GM12878 (cell line): ENCODE measurements at regions not wholly inside any gene's neighbourhood (a gene's known extent, or its start where the extent isn't known, plus 50 kb on each side); places are given as distances from the start of the nearest gene placed in this dataset.

ENCODE experiments used
- CREM ChIP-seq: IDR thresholded peaks from 2 replicates; pipeline ENCODE4 v1.6.1; 2014; ENCODE audit warnings: antibody characterized with exemption, low read depth
- E2F4 ChIP-seq: IDR thresholded peaks from 2 replicates; pipeline ENCODE4 v1.6.1; 2012; ENCODE audit warnings: low read depth, low read length, improper control_type of control experiment
- ESRRA ChIP-seq: IDR thresholded peaks from 2 replicates; pipeline ENCODE4 v1.6.1; 2012; ENCODE audit warnings: mild to moderate bottlenecking, low read length, improper control_type of control experiment
- MXI1 ChIP-seq: fragments of 150-350 bp; IDR thresholded peaks from 2 replicates; pipeline ENCODE4 v1.6.1; 2011; ENCODE audit warnings: low read depth, mild to moderate bottlenecking, inconsistent platforms, low read length, improper control_type of control experiment
- POLR2A ChIP-seq: IDR thresholded peaks from 2 replicates; pipeline ENCODE4 v1.6.1; 2011; ENCODE audit warnings: low read depth, mild to moderate bottlenecking, low read length
- POLR2AphosphoS5 ChIP-seq: IDR thresholded peaks from 2 replicates; pipeline ENCODE4 v1.6.1; 2011; ENCODE audit warnings: mild to moderate bottlenecking, low read length, inconsistent platforms
- RB1 ChIP-seq: fragments of 450-650 bp; formaldehyde crosslinking; IDR thresholded peaks from 2 replicates; pipeline ENCODE4 v1.6.1; 2017; ENCODE audit warnings: mild to moderate bottlenecking, borderline replicate concordance
- RCOR1 ChIP-seq: conservative IDR thresholded peaks from 2 replicates; pipeline ENCODE4 v1.6.1; 2012; ENCODE audit warnings: low read depth, low read length, improper control_type of control experiment
- SUPT20H ChIP-seq: IDR thresholded peaks from 2 replicates; pipeline ENCODE4 v1.6.1; 2011; ENCODE audit warnings: low read depth, mild to moderate bottlenecking, low read length, moderate library complexity, borderline replicate concordance; ENCODE audit not compliant: control insufficient read depth
- ZBTB40 ChIP-seq: fragments of 450-650 bp; IDR thresholded peaks from 2 replicates; pipeline ENCODE4 v1.6.1; 2016; ENCODE audit warnings: mild to moderate bottlenecking, moderate library complexity, borderline replicate concordance
- ZZZ3 ChIP-seq: IDR thresholded peaks from 2 replicates; pipeline ENCODE4 v1.6.1; 2011; ENCODE audit warnings: low read depth; ENCODE audit not compliant: control insufficient read depth, insufficient read length
- TF ChIP-seq, protein P1 (sequence below), 3 experiments: IDR thresholded peaks in 2 of 3; conservative IDR thresholded peaks in 1 of 3; 2 replicates each; pipeline ENCODE4 v1.5.1; 2011; ENCODE audit warnings: low read depth in 3 of 3, low read length in 3 of 3, mild to moderate bottlenecking in 3 of 3, control low read depth in 2 of 3, moderate library complexity in 2 of 3, inconsistent platforms in 1 of 3, mixed read lengths in 1 of 3; ENCODE audit not compliant: control insufficient read depth in 2 of 3, insufficient read depth in 1 of 3; ENCODE audit errors: extremely low read depth in 1 of 3

- TF ChIP-seq ZZZ3 (no peak), RB1 (no peak), ZBTB40 (no peak), POLR2AphosphoS5 (no peak), SUPT20H (no peak), CREM (no peak), E2F4 (no peak), ESRRA (no peak), RCOR1 (no peak), POLR2A (no peak), MXI1 (no peak)
- TF ChIP-seq, protein P1, sequence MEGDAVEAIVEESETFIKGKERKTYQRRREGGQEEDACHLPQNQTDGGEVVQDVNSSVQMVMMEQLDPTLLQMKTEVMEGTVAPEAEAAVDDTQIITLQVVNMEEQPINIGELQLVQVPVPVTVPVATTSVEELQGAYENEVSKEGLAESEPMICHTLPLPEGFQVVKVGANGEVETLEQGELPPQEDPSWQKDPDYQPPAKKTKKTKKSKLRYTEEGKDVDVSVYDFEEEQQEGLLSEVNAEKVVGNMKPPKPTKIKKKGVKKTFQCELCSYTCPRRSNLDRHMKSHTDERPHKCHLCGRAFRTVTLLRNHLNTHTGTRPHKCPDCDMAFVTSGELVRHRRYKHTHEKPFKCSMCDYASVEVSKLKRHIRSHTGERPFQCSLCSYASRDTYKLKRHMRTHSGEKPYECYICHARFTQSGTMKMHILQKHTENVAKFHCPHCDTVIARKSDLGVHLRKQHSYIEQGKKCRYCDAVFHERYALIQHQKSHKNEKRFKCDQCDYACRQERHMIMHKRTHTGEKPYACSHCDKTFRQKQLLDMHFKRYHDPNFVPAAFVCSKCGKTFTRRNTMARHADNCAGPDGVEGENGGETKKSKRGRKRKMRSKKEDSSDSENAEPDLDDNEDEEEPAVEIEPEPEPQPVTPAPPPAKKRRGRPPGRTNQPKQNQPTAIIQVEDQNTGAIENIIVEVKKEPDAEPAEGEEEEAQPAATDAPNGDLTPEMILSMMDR (IDR thresholded peaks at IDR 0.05 in 2 of 3, conservative IDR thresholded peaks at IDR 0.05 in 1 of 3; ENCODE audit: control insufficient read depth in 2 of 3, extremely low read depth in 1 of 3, insufficient read depth in 1 of 3, low read depth in 3 of 3, low read length in 3 of 3) = no peak
Observed at GRCh38 chr12:76173756-76174155, 89.3 kb upstream of the NAP1L1 start.
